ENCODE measurements at regions not wholly inside any gene's neighbourhood (a gene's known extent, or its start where the extent isn't known, plus 50 kb on each side); places are given as distances from the start of the nearest gene placed in this dataset.

- FAIRE-seq (no peak), DNase-seq (ENCODE audit: insufficient read length) (no peak)
- no peak for TF ChIP-seq POLR2AphosphoS5 (IDR thresholded peaks at IDR 0.05; ENCODE audit: low read depth, low read length)
- no peak for TF ChIP-seq POLR2A (IDR thresholded peaks at IDR 0.05; ENCODE audit: low read depth, low read length)
- TF ChIP-seq TAF1 (IDR thresholded peaks at IDR 0.05; ENCODE audit: borderline replicate concordance, low read depth, low read length), result no peak
These were observed 106.3 kb upstream of the ANO3 start for GRCh38 chr11:26225646-26226045.

GRCh38 chr11:26227301-26227746 lies 104.6 kb upstream of the ANO3 start:
- DNase-seq (ENCODE audit: insufficient read length) (no peak), FAIRE-seq (no peak)
- TF ChIP-seq POLR2AphosphoS5 (IDR thresholded peaks at IDR 0.05; ENCODE audit: low read depth, low read length) (no peak), TAF1 (IDR thresholded peaks at IDR 0.05; ENCODE audit: borderline replicate concordance, low read depth, low read length) (no peak), POLR2A (IDR thresholded peaks at IDR 0.05; ENCODE audit: low read depth, low read length) (no peak)

GRCh38 chr11:26227883-26228502 lies 103.9 kb upstream of the ANO3 start:
- no peak for FAIRE-seq
- TF ChIP-seq POLR2AphosphoS5 (IDR thresholded peaks at IDR 0.05; ENCODE audit: low read depth, low read length) (no peak), POLR2A (IDR thresholded peaks at IDR 0.05; ENCODE audit: low read depth, low read length) (no peak), TAF1 (IDR thresholded peaks at IDR 0.05; ENCODE audit: borderline replicate concordance, low read depth, low read length) (no peak)
- no peak for DNase-seq (ENCODE audit: insufficient read length)

- DNase-seq (ENCODE audit: insufficient read length) (no peak), FAIRE-seq (no peak)
- TF ChIP-seq POLR2A (IDR thresholded peaks at IDR 0.05; ENCODE audit: low read depth, low read length) (no peak), TAF1 (IDR thresholded peaks at IDR 0.05; ENCODE audit: borderline replicate concordance, low read depth, low read length) (no peak), POLR2AphosphoS5 (IDR thresholded peaks at IDR 0.05; ENCODE audit: low read depth, low read length) (no peak)
These were observed 103.2 kb upstream of the ANO3 start for GRCh38 chr11:26228778-26229177.

- DNase-seq (ENCODE audit: insufficient read length) (no peak), FAIRE-seq (no peak)
- TF ChIP-seq POLR2AphosphoS5 (IDR thresholded peaks at IDR 0.05; ENCODE audit: low read depth, low read length) (no peak), POLR2A (IDR thresholded peaks at IDR 0.05; ENCODE audit: low read depth, low read length) (no peak), TAF1 (IDR thresholded peaks at IDR 0.05; ENCODE audit: borderline replicate concordance, low read depth, low read length) (no peak)
These were observed 102.7 kb upstream of the ANO3 start for GRCh38 chr11:26229257-26229656.

GRCh38 chr11:26229981-26230380 lies 101.9 kb upstream of the ANO3 start:
- FAIRE-seq, result no peak

GRCh38 chr11:26231252-26231661 lies 100.7 kb upstream of the ANO3 start:
- FAIRE-seq (no peak), DNase-seq (ENCODE audit: insufficient read length) (no peak)
- TF ChIP-seq POLR2A (IDR thresholded peaks at IDR 0.05; ENCODE audit: low read depth, low read length) (no peak), TAF1 (IDR thresholded peaks at IDR 0.05; ENCODE audit: borderline replicate concordance, low read depth, low read length) (no peak), POLR2AphosphoS5 (IDR thresholded peaks at IDR 0.05; ENCODE audit: low read depth, low read length) (no peak)

More at GRCh38 chr11:26229981-26230380, 101.9 kb upstream of the ANO3 start:
- no peak for TF ChIP-seq POLR2AphosphoS5 (IDR thresholded peaks at IDR 0.05; ENCODE audit: low read depth, low read length)
- TF ChIP-seq POLR2A (IDR thresholded peaks at IDR 0.05; ENCODE audit: low read depth, low read length), result no peak
- no peak for TF ChIP-seq TAF1 (IDR thresholded peaks at IDR 0.05; ENCODE audit: borderline replicate concordance, low read depth, low read length)
- no peak for DNase-seq (ENCODE audit: insufficient read length)

- DNase-seq (ENCODE audit: insufficient read length), result no peak
- no peak for FAIRE-seq
- TF ChIP-seq TAF1 (IDR thresholded peaks at IDR 0.05; ENCODE audit: borderline replicate concordance, low read depth, low read length) (no peak), POLR2AphosphoS5 (IDR thresholded peaks at IDR 0.05; ENCODE audit: low read depth, low read length) (no peak), POLR2A (IDR thresholded peaks at IDR 0.05; ENCODE audit: low read depth, low read length) (no peak)
These were observed 97.5 kb upstream of the ANO3 start for GRCh38 chr11:26234451-26234850.

GRCh38 chr11:26243426-26243825 lies 88.5 kb upstream of the ANO3 start:
- TF ChIP-seq TAF1 (IDR thresholded peaks at IDR 0.05; ENCODE audit: borderline replicate concordance, low read depth, low read length) (no peak), POLR2AphosphoS5 (IDR thresholded peaks at IDR 0.05; ENCODE audit: low read depth, low read length) (no peak), POLR2A (IDR thresholded peaks at IDR 0.05; ENCODE audit: low read depth, low read length) (no peak)
- DNase-seq (ENCODE audit: insufficient read length), result no peak
- FAIRE-seq, result no peak

GRCh38 chr11:26244207-26244606 lies 87.7 kb upstream of the ANO3 start:
- TF ChIP-seq POLR2A (IDR thresholded peaks at IDR 0.05; ENCODE audit: low read depth, low read length) (no peak), POLR2AphosphoS5 (IDR thresholded peaks at IDR 0.05; ENCODE audit: low read depth, low read length) (no peak), TAF1 (IDR thresholded peaks at IDR 0.05; ENCODE audit: borderline replicate concordance, low read depth, low read length) (no peak)
- no peak for FAIRE-seq

GRCh38 chr11:26245046-26245445 lies 86.9 kb upstream of the ANO3 start:
- DNase-seq (ENCODE audit: insufficient read length) (no peak), FAIRE-seq (no peak)
- TF ChIP-seq TAF1 (IDR thresholded peaks at IDR 0.05; ENCODE audit: borderline replicate concordance, low read depth, low read length), result no peak

More at GRCh38 chr11:26244207-26244606, 87.7 kb upstream of the ANO3 start:
- no peak for DNase-seq (ENCODE audit: insufficient read length)

GRCh38 chr11:26247340-26247739 lies 84.6 kb upstream of the ANO3 start:
- FAIRE-seq, result no peak
- no peak for DNase-seq (ENCODE audit: insufficient read length)
- no peak for TF ChIP-seq POLR2A (IDR thresholded peaks at IDR 0.05; ENCODE audit: low read depth, low read length)
- no peak for TF ChIP-seq POLR2AphosphoS5 (IDR thresholded peaks at IDR 0.05; ENCODE audit: low read depth, low read length)
- TF ChIP-seq TAF1 (IDR thresholded peaks at IDR 0.05; ENCODE audit: borderline replicate concordance, low read depth, low read length), result no peak
